H1 (cell line): ENCODE measurements at regions not wholly inside any gene's neighbourhood (a gene's known extent, or its start where the extent isn't known, plus 50 kb on each side); places are given as distances from the start of the nearest gene placed in this dataset.

Experiments used
- CTCF ChIA-PET: fragments of 300-600 bp; sonication (Branson Sonifier 250); formaldehyde crosslinking; loops from one replicate; lab custom pipeline; 2021; ENCODE audit not compliant: partially characterized antibody; lab: Charles Lee
- POLR2A ChIA-PET: fragments of 300-600 bp; sonication (Branson Sonifier 250); formaldehyde crosslinking; loops from one replicate; lab custom pipeline; 2021; ENCODE audit warnings: inconsistent platforms; ENCODE audit not compliant: partially characterized antibody; lab: Charles Lee
- DNase-seq, 2 experiments: peaks; one replicate each; pipeline versions ENCODE4 v3.0.0 to v3.0.0-alpha.2; 2010 to 2022; ENCODE audit warnings: low spot score in 2 of 2, low read depth in 1 of 2, mixed read lengths in 1 of 2
- FAIRE-seq: peaks from 2 replicates; lab custom pipeline; 2011; peaks lifted over from hg19 to GRCh38; lab: Jason Lieb, UNC
- H2AFZ ChIP-seq: 2 replicates; pipeline ENCODE4 v1.8.1; 2012; ENCODE audit warnings: low read length, inconsistent platforms
- H2AK5ac ChIP-seq: 2 replicates; pipeline ENCODE4 v1.6.1; 2013; ENCODE audit warnings: low read depth, low read length
- H2BK120ac ChIP-seq: replicated peaks from 2 replicates; pipeline ENCODE3; 2013; ENCODE audit warnings: low read depth, low read length, inconsistent platforms
- H2BK12ac ChIP-seq: 2 replicates; pipeline ENCODE4 v1.6.1; 2013; ENCODE audit warnings: low read depth, low read length
- H2BK15ac ChIP-seq: 2 replicates; pipeline ENCODE4 v1.6.1; 2013; ENCODE audit warnings: low read length
- H2BK20ac ChIP-seq: 2 replicates; pipeline ENCODE4 v1.6.1; 2013; ENCODE audit warnings: low read length
- H2BK5ac ChIP-seq: 2 replicates; pipeline ENCODE4 v1.6.1; 2013; ENCODE audit warnings: low read depth, low read length
- H3K14ac ChIP-seq: 2 replicates; pipeline ENCODE4 v1.6.1; 2013; ENCODE audit warnings: inconsistent platforms; ENCODE audit not compliant: insufficient read length
- H3K18ac ChIP-seq: 2 replicates; pipeline ENCODE4 v1.6.1; 2013; ENCODE audit warnings: low read length; ENCODE audit errors: extremely low read depth
- H3K23ac ChIP-seq: 2 replicates; pipeline ENCODE4 v1.6.1; 2013; ENCODE audit warnings: inconsistent platforms; ENCODE audit not compliant: insufficient read length
- H3K23me2 ChIP-seq: 2 replicates; pipeline ENCODE4 v1.6.1; 2013; ENCODE audit warnings: low read depth, low read length
- H3K27ac ChIP-seq: 2 replicates; pipeline ENCODE4 v1.6.1; 2011; ENCODE audit warnings: low read depth, low read length, inconsistent platforms
- H3K27me3 ChIP-seq, 4 experiments: replicated peaks in 1 of 4; 1 replicate in 1 of 4; 2 replicates in 3 of 4; pipeline versions ENCODE4 v1.6.1 to v1.8.1; 2011 to 2013; ENCODE audit warnings: low read length in 3 of 4, mild to moderate bottlenecking in 3 of 4, inconsistent platforms in 2 of 4, mixed read lengths in 2 of 4, moderate library complexity in 1 of 4; ENCODE audit not compliant: control insufficient read depth in 3 of 4, insufficient read depth in 3 of 4; ENCODE audit errors: extremely low read depth in 1 of 4
- H3K36me3 ChIP-seq, 4 experiments: 2 replicates each; pipeline versions ENCODE4 v1.6.1 to v1.8.1; 2011 to 2013; ENCODE audit warnings: mild to moderate bottlenecking in 4 of 4, low read length in 3 of 4, moderate library complexity in 2 of 4, control low read depth in 1 of 4, inconsistent platforms in 1 of 4; ENCODE audit not compliant: insufficient read depth in 4 of 4, control insufficient read depth in 2 of 4
- H3K4ac ChIP-seq: replicated peaks from 2 replicates; pipeline ENCODE3; 2013; ENCODE audit warnings: low read length, low read depth, mixed read lengths, inconsistent platforms; ENCODE audit not compliant: insufficient read length
- H3K4me1 ChIP-seq, 4 experiments: replicated peaks in 1 of 4; 1 replicate in 1 of 4; 2 replicates in 3 of 4; pipeline versions ENCODE4 v1.6.1 to v1.8.1; 2011 to 2013; ENCODE audit warnings: low read length in 3 of 4, inconsistent platforms in 2 of 4, mixed read lengths in 1 of 4; ENCODE audit not compliant: insufficient read depth in 4 of 4, control insufficient read depth in 3 of 4
- H3K4me2 ChIP-seq, 2 experiments: 2 replicates each; pipeline versions ENCODE4 v1.6.1 to v1.8.1; 2011 to 2013; ENCODE audit warnings: low read depth in 2 of 2, low read length in 2 of 2, control low read depth in 1 of 2, inconsistent platforms in 1 of 2, mild to moderate bottlenecking in 1 of 2; ENCODE audit not compliant: insufficient read depth in 1 of 2
- H3K4me3 ChIP-seq, 4 experiments: fragments of 200-600, 300-600 bp in 1 of 4; sonication (generic), shearing (Covaris generic), sonication (Bioruptor Twin) in 1 of 4; 2 replicates each; pipeline versions ENCODE4 v1.5.1 to v1.8.1; 2011 to 2016; ENCODE audit warnings: low read length in 4 of 4, low read depth in 3 of 4, control low read depth in 2 of 4, inconsistent platforms in 2 of 4, mild to moderate bottlenecking in 2 of 4, mixed read lengths in 1 of 4, moderate library complexity in 1 of 4; ENCODE audit not compliant: insufficient read depth in 2 of 4; ENCODE audit errors: extremely low read depth in 1 of 4
- H3K56ac ChIP-seq: replicated peaks from 2 replicates; pipeline ENCODE3; 2013; ENCODE audit warnings: low read depth, mild to moderate bottlenecking, mixed read lengths, low read length, inconsistent platforms; ENCODE audit not compliant: insufficient read length
- H3K79me1 ChIP-seq: 2 replicates; pipeline ENCODE4 v1.6.1; 2013; ENCODE audit warnings: low read depth, low read length, control low read depth
- H3K79me2 ChIP-seq, 2 experiments: 2 replicates each; pipeline versions ENCODE4 v1.6.1 to v1.8.1; 2012 to 2013; ENCODE audit warnings: low read length in 2 of 2, mild to moderate bottlenecking in 2 of 2, inconsistent platforms in 1 of 2; ENCODE audit not compliant: insufficient read depth in 2 of 2, control insufficient read depth in 1 of 2
- H3K9ac ChIP-seq, 4 experiments: replicated peaks in 1 of 4; 1 replicate in 1 of 4; 2 replicates in 3 of 4; pipeline versions ENCODE4 v1.6.1 to v1.8.1; 2011 to 2013; ENCODE audit warnings: low read depth in 3 of 4, low read length in 3 of 4, control low read depth in 2 of 4, mild to moderate bottlenecking in 2 of 4, moderate library complexity in 2 of 4, inconsistent platforms in 1 of 4; ENCODE audit errors: extremely low read depth in 1 of 4
- H3K9me3 ChIP-seq, 2 experiments: 2 replicates each; pipeline versions ENCODE4 v1.6.1 to v1.8.1; 2012 to 2013; ENCODE audit warnings: mild to moderate bottlenecking in 2 of 2, moderate library complexity in 2 of 2, control low read depth in 1 of 2, inconsistent platforms in 1 of 2, low read depth in 1 of 2, low read length in 1 of 2, mixed read lengths in 1 of 2; ENCODE audit not compliant: insufficient read depth in 2 of 2
- H4K20me1 ChIP-seq, 2 experiments: replicated peaks in 1 of 2; 2 replicates each; pipeline versions ENCODE3 to v1.8.1; 2011 to 2013; ENCODE audit warnings: inconsistent platforms in 2 of 2, low read length in 2 of 2, mild to moderate bottlenecking in 1 of 2; ENCODE audit not compliant: insufficient read depth in 2 of 2, control insufficient read depth in 1 of 2
- H4K5ac ChIP-seq: 2 replicates; pipeline ENCODE4 v1.6.1; 2013; ENCODE audit warnings: low read length, low read depth, mixed read lengths, inconsistent platforms; ENCODE audit not compliant: insufficient read length
- H4K8ac ChIP-seq: 2 replicates; pipeline ENCODE4 v1.8.0; 2013; ENCODE audit warnings: mild to moderate bottlenecking, moderate library complexity, low read length, inconsistent platforms; ENCODE audit not compliant: insufficient read depth; ENCODE audit errors: extremely low read depth
- H4K91ac ChIP-seq: replicated peaks from 2 replicates; pipeline ENCODE3; 2013; ENCODE audit warnings: low read length, mixed read lengths, inconsistent platforms; ENCODE audit not compliant: insufficient read length
- CEBPB ChIP-seq: IDR thresholded peaks from 2 replicates; pipeline ENCODE4 v1.6.1; 2012; ENCODE audit warnings: low read depth, low read length
- CHD2 ChIP-seq: IDR thresholded peaks from 2 replicates; pipeline ENCODE4 v1.6.1; 2012; ENCODE audit warnings: low read length, improper control_type of control experiment
- SAP30 ChIP-seq: fragments of 300-600 bp; sonication (generic); IDR thresholded peaks from 2 replicates; pipeline ENCODE4 v1.7.1; 2012; ENCODE audit warnings: low read length, moderate library complexity, mild to moderate bottlenecking, inconsistent platforms; ENCODE audit not compliant: insufficient read depth, insufficient replicate concordance
- SP4 ChIP-seq: IDR thresholded peaks from 2 replicates; pipeline ENCODE4 v1.6.1; 2012; ENCODE audit warnings: low read length, inconsistent platforms
- WGBS, 2 experiments: shearing (Covaris generic) in 1 of 2; methylation state at CpG; one replicate each; pipeline versions ENCODE4 v1.1.6 to v1.1.7; 2013 to 2015; ENCODE audit warnings: low lambda C conversion rate in 2 of 2, mixed read lengths in 2 of 2, inconsistent platforms in 1 of 2, low coverage in 1 of 2, missing lambda C conversion rate in 1 of 2; ENCODE audit not compliant: insufficient replicate concordance in 2 of 2, insufficient coverage in 1 of 2, insufficient read length in 1 of 2; ENCODE audit errors: extremely low coverage in 1 of 2, missing lambda C conversion rate in 1 of 2; 5-methylcytosine and 5-hydroxymethylcytosine counted together

DNA sequence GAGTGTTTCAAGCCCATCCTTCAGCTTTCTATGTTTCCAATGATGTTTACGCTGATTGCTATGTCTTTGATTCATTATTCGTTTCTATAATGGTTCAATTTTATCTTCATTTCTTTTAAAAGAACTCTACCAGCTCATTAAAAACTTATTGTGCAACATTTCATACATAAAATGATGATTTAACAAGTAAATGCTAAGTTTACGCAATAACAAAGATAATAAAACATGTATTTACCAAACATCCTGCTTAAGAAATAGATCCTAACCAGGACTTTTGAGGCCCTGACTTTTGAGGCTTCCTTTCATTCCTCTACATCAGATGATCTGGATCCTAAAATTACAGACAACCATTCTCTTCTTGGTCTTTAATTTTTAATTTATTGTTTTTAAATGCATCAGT is 86.5 kb upstream of the DLGAP1 start:
- TF ChIP-seq CHD2 (no peak), CEBPB (peak; percentile 6; the same call in 1 of the 2 replicates), SP4 (no peak), SAP30 (no peak)

More for the DNA sequence above, 86.5 kb upstream of the DLGAP1 start:
- H2BK5ac ChIP-seq: no peak overlapping the region
- H3K36me3 ChIP-seq: no peaks in the 10 kb centered on the region
- DNase-seq (no peak), FAIRE-seq (no peak)
- no peak overlapping the region for H3K4me2 ChIP-seq
- no peak overlapping the region for H3K27ac ChIP-seq
- no peaks in the 10 kb centered on the region for H4K20me1 ChIP-seq
- WGBS, 2 experiments: 92% methylated on average over 3 of the region's 3 CpGs; no CpG with 5 or more reads in 1 of the 2 experiments
- H2BK15ac ChIP-seq: no peak overlapping the region
- no peak overlapping the region for H4K5ac ChIP-seq
- no peak overlapping the region for H3K23ac ChIP-seq
- no peak overlapping the region for H3K9ac ChIP-seq
- no peaks in the 10 kb centered on the region for H3K79me1 ChIP-seq
- H2BK12ac ChIP-seq: no peak overlapping the region
- H4K8ac ChIP-seq: no peak overlapping the region
- no peaks in the 10 kb centered on the region; a peak in 1 of 7 replicates for H3K27me3 ChIP-seq
- H2BK20ac ChIP-seq: no peak overlapping the region
- no peak overlapping the region for H3K4me3 ChIP-seq
- no peak overlapping the region for H2AFZ ChIP-seq
- no peaks in the 10 kb centered on the region for H3K4me1 ChIP-seq
- CTCF ChIA-PET: no interaction called here
- no peak overlapping the region for H2BK120ac ChIP-seq
- POLR2A ChIA-PET: no interaction called here
- no peak overlapping the region for H3K18ac ChIP-seq
- no peaks in the 10 kb centered on the region for H3K23me2 ChIP-seq
- H3K79me2 ChIP-seq: no peaks in the 10 kb centered on the region
- no peak overlapping the region for H3K4ac ChIP-seq
- no peak overlapping the region for H2AK5ac ChIP-seq
- H3K9me3 ChIP-seq: peaks cover 3 to 12% of the 10 kb centered on the region in 2 experiments; a peak in 2 of 4 replicates
- H3K14ac ChIP-seq: no peak overlapping the region
- no peak overlapping the region for H4K91ac ChIP-seq
- no peak overlapping the region for H3K56ac ChIP-seq
